ENCODE measurements at regions not wholly inside any gene's neighbourhood (a gene's known extent, or its start where the extent isn't known, plus 50 kb on each side); places are given as distances from the start of the nearest gene placed in this dataset.
"Not testable (repeated sequence)": the region's sequence is repeated elsewhere in the genome, so short reads cannot be mapped to it uniquely, and the experiment has no call there.

GRCh38 chr2:65754219-65754618 is 321.8 kb upstream of the SPRED2 start (continued):
- TF ChIP-seq IRF3 (IDR thresholded peaks at IDR 0.05; ENCODE audit: low read depth, low read length) (no peak), POLR2AphosphoS5 (IDR thresholded peaks at IDR 0.05; ENCODE audit: low read depth, low read length) (no peak)

- Histone ChIP-seq H4K20me1 (ENCODE audit: insufficient read depth) (no peaks in the 10 kb centered on the region), H3K9ac (no peak overlapping the region), H3K27ac (ENCODE audit: low read depth in 2 of 2, low read length in 1 of 2) (peak overlapping the region in 1 of 2 experiments; percentile 55; a peak in 2 of 4 replicates), H3K36me3 (replicated peaks in 1 of 2; ENCODE audit: control insufficient read depth in 1 of 2, insufficient read depth in 2 of 2, low read length in 1 of 2) (no peaks in the 10 kb centered on the region), H2AFZ (ENCODE audit: low read depth) (no peak overlapping the region), H3K79me2 (ENCODE audit: insufficient read depth) (no peaks in the 10 kb centered on the region), H3K9me2 (no peaks in the 10 kb centered on the region), H3K4me1 (ENCODE audit: control insufficient read depth in 1 of 2, insufficient read depth in 2 of 2, low read depth in 1 of 2, low read length in 1 of 2) (peaks cover 6 to 10% of the 10 kb centered on the region in 2 experiments; a peak in 3 of 4 replicates), H3F3A (replicated peaks; ENCODE audit: insufficient read depth) (no peaks in the 10 kb centered on the region), H3K4me2 (no peak overlapping the region), H3K4me3 (ENCODE audit: low read depth in 2 of 2, low read length in 1 of 2) (no peak overlapping the region), H3K9me3 (no peaks in the 10 kb centered on the region), H3K27me3 (ENCODE audit: insufficient read depth) (no peaks in the 10 kb centered on the region)
- DNase-seq = peak; percentile 37
- ChIA-PET CTCF (no interaction called here), POLR2A (no interaction called here)
- TF ChIP-seq POLR2AphosphoS5 (IDR thresholded peaks at IDR 0.05; ENCODE audit: low read depth, low read length) (no peak), RFX5 (IDR thresholded peaks at IDR 0.05; ENCODE audit: low read length) (no peak), RCOR1 (IDR thresholded peaks at IDR 0.05; ENCODE audit: low read length) (peak; percentile 71), SMC3 (IDR thresholded peaks at IDR 0.05; ENCODE audit: low read depth, low read length) (no peak), EP300 (IDR thresholded peaks at IDR 0.05; ENCODE audit: borderline replicate concordance in 1 of 2, low read depth in 1 of 2, low read length in 1 of 2) (peak in 1 of 2 experiments; percentile 49; a peak in 1 of 4 replicates), GATA2 (CRISPR knock-in tag; IDR thresholded peaks at IDR 0.05) (peak; percentile 64; the same call in 1 of the 2 replicates), RAD21 (IDR thresholded peaks at IDR 0.05; ENCODE audit: low read length) (peak; percentile 17; the same call in 1 of the 2 replicates)
- 3% methylated on average over 2 of the region's 2 CpGs for WGBS (ENCODE audit: low lambda C conversion rate)
Measured at GRCh38 chr2:65751408-65751807, 319.0 kb upstream of the SPRED2 start.

- ChIA-PET POLR2A (no interaction called here), CTCF (interaction anchor here (1.0 kb wide), 1 partner anchor 28 kb away, joined by 3 read pairs; no protein-coding TSS in a partner anchor)
- Histone ChIP-seq H3K27me3 (ENCODE audit: insufficient read depth) (no peaks in the 10 kb centered on the region), H3K27ac (ENCODE audit: low read depth in 2 of 2, low read length in 1 of 2) (no peak overlapping the region), H3K9ac (no peak overlapping the region), H3K9me3 (no peaks in the 10 kb centered on the region), H3K4me2 (no peak overlapping the region), H3K9me2 (no peaks in the 10 kb centered on the region), H3K4me1 (ENCODE audit: control insufficient read depth in 1 of 2, insufficient read depth in 2 of 2, low read depth in 1 of 2, low read length in 1 of 2) (peaks cover 6 to 10% of the 10 kb centered on the region in 2 experiments; a peak in 3 of 4 replicates), H2AFZ (ENCODE audit: low read depth) (no peak overlapping the region), H3K79me2 (ENCODE audit: insufficient read depth) (no peaks in the 10 kb centered on the region), H4K20me1 (ENCODE audit: insufficient read depth) (no peaks in the 10 kb centered on the region), H3K4me3 (ENCODE audit: low read depth in 2 of 2, low read length in 1 of 2) (no peak overlapping the region), H3K36me3 (replicated peaks in 1 of 2; ENCODE audit: control insufficient read depth in 1 of 2, insufficient read depth in 2 of 2, low read length in 1 of 2) (no peaks in the 10 kb centered on the region), H3F3A (replicated peaks; ENCODE audit: insufficient read depth) (no peaks in the 10 kb centered on the region)
- no peak for TF ChIP-seq REST (IDR thresholded peaks at IDR 0.05; ENCODE audit: low read depth, low read length)
- TF ChIP-seq RFX5 (IDR thresholded peaks at IDR 0.05; ENCODE audit: low read length) = no peak
- no peak for TF ChIP-seq SMC3 (IDR thresholded peaks at IDR 0.05; ENCODE audit: low read depth, low read length)
- no peak for TF ChIP-seq CTCF (IDR thresholded peaks at IDR 0.05)
- TF ChIP-seq NFIC (IDR thresholded peaks at IDR 0.05; ENCODE audit: borderline replicate concordance) = no peak
- WGBS (ENCODE audit: low lambda C conversion rate) = 9% methylated on average over 3 of the region's 3 CpGs
- DNase-seq = no peak
Measured at GRCh38 chr2:65749545-65749944, 317.1 kb upstream of the SPRED2 start.

- H4K20me1 ChIP-seq (ENCODE audit: insufficient read depth); H3K4me3 ChIP-seq (ENCODE audit: low read depth in 2 of 2, low read length in 1 of 2); H2AFZ ChIP-seq (ENCODE audit: low read depth); H3K9me2 ChIP-seq; DNase-seq; H3F3A ChIP-seq (replicated peaks; ENCODE audit: insufficient read depth); H3K4me2 ChIP-seq; H3K9me3 ChIP-seq; CTCF ChIA-PET; POLR2A ChIA-PET; H3K9ac ChIP-seq; H3K27ac ChIP-seq (ENCODE audit: low read depth in 2 of 2, low read length in 1 of 2); H3K4me1 ChIP-seq (ENCODE audit: control insufficient read depth in 1 of 2, insufficient read depth in 2 of 2, low read depth in 1 of 2, low read length in 1 of 2); H3K27me3 ChIP-seq (ENCODE audit: insufficient read depth); H3K79me2 ChIP-seq (ENCODE audit: insufficient read depth); H3K36me3 ChIP-seq (replicated peaks in 1 of 2; ENCODE audit: control insufficient read depth in 1 of 2, insufficient read depth in 2 of 2, low read length in 1 of 2): not testable (repeated sequence)
- WGBS (ENCODE audit: low lambda C conversion rate) = 52% methylated on average over 4 of the region's 4 CpGs
Measured at GRCh38 chr2:65747875-65748274, 315.5 kb upstream of the SPRED2 start.
